ENCODE measurements at regions not wholly inside any gene's neighbourhood (a gene's known extent, or its start where the extent isn't known, plus 50 kb on each side); places are given as distances from the start of the nearest gene placed in this dataset.
"Not testable (repeated sequence)": the region's sequence is repeated elsewhere in the genome, so short reads cannot be mapped to it uniquely, and the experiment has no call there.

DNA sequence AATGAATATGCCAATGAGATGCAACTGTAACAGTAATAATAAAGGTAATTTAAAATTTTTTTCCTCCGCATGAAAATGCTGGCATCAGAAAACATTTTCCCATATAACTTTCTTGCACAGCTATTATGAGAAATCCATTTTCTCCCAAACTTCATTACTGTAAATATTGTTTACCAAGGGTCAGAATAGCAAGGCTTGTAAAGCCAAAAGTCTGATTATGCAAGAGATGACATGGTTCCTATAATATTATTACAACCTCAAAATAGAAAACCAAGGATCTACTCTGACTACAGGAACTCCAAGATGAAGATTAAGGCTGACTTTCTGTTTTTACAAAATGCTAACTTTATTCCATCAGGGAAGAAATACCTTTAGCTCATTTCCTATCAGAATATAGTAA lies 162.7 kb upstream of the CDK1 start:
- DNase-seq (ENCODE audit: low read depth): no peak

DNA sequence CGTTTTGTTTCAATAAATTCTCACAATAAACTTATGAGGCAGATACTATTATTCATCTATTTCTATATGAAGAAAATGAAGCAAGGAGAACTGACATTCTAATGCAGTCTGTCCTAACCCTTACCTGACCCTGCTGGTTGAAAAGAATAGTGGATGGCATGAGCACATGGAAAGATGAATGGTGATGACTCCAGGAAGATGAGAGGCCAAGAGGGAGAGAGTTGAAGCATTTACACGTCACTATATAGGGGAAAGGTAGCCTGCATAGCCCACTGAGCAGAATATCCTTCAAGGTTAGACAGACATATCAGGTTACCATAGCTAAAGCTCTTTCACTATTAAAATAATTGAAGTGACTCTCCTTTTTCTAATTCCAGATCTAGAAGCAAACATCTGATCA lies 163.9 kb upstream of the CDK1 start:
- no peak for DNase-seq (ENCODE audit: low read depth)

DNA sequence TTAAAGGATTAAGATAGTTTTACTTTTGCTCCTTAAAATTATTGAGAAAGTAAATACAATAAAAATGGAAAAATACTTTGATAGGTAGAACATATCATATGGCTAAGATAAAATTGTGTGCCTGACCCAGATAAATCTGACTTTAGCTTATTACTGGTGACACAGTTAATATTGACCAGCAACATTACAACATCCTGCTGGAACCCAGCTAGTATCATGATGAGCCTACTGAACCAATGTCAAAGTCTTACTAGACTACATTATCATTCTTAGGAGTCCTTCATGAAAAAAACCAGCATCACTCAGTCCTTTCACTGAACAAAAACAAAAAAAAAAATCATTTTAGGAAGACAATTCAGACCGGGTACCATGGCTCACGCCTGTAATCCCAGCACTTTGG lies 164.8 kb upstream of the CDK1 start:
- DNase-seq (ENCODE audit: low read depth): no peak

DNA sequence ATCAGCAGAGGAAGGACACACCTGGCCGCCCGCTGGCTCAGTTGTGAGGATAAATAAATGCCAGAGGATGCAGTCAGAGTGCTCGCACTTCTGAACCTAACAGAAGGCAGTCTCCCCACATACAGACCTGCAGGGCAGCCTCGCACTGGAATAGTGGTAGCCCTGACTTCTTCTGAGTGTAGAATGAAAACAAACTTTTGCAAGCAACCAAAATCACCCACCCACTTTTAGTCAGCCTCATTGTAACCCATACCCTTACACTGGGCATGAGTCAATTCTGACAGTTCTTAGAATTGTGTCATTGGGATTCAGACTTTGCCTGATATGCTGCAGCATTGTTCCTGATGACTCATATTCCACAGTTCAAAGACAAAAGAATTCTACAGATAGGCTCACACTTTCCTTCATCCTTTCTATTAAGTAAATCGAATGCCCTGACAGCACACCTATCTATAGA lies 167.0 kb upstream of the CDK1 start:
- DNase-seq (ENCODE audit: low read depth): no peak

DNA sequence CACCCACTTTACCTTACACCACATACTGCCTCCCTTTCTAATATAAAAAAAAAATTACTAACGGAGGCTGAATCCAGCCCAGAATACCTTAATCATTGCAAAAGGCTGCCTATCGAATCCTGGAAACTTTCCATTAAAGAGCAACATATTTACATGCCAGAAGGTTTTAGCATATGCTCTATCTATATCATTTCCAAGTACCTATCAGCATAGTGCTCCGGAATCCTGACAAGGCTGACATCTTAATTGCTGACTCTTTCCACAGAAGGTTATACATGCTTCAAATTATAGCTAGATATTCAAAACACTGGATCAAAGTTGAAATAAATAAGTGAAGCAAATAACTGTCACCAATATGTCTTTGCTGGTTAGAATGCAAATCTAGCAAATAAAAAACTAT lies 170.9 kb upstream of the CDK1 start:
- DNase-seq (ENCODE audit: low read depth): no peak

GRCh38 chr10:60606343-60607080 lies 171.8 kb upstream of the CDK1 start:
- DNase-seq (ENCODE audit: low read depth): no peak

- no peak for DNase-seq (ENCODE audit: low read depth)
These were observed 172.8 kb upstream of the CDK1 start for GRCh38 chr10:60605476-60605875.

DNA sequence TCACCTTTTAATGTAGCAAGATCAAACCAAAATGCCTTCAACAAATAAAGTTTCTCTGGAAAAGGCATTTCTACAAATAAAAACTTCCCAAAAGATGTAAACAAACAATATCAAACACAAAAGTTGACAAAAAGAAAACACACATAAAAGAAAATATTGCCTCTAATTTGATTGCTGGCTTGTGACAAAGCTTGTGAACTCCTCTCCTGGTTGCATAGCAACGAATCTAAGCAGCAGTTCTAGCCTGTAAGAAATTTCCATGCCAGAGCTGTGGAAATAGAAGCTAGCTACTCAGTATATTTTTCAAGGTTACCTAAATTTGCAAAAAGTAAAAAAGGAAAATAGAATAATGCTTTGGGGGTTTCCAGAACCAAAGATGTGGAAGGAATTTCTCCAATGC lies 173.9 kb upstream of the CDK1 start:
- DNase-seq (ENCODE audit: low read depth): no peak

- no peak for DNase-seq (ENCODE audit: low read depth)
These were observed 180.8 kb upstream of the CDK1 start for GRCh38 chr10:60597513-60597912.

DNA sequence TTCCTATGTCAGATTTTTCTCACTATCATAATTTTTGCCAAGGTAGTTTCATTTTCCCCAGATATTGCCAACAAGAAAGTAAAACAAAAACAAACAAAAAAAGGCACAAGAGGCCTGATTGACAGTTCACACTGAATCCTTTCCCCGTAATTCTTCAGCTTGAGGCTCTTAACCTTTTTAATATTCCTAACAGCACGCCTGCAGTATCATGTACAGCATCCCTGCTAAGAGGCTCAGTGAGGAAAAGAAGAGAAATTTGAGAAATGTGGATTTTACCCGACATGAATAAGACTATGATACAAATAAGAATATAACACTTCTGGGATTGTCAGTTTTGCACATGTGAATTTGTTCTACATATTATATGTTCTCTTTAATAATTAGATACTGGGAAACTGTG lies 182.4 kb upstream of the CDK1 start:
- no peak for DNase-seq (ENCODE audit: low read depth)

DNA sequence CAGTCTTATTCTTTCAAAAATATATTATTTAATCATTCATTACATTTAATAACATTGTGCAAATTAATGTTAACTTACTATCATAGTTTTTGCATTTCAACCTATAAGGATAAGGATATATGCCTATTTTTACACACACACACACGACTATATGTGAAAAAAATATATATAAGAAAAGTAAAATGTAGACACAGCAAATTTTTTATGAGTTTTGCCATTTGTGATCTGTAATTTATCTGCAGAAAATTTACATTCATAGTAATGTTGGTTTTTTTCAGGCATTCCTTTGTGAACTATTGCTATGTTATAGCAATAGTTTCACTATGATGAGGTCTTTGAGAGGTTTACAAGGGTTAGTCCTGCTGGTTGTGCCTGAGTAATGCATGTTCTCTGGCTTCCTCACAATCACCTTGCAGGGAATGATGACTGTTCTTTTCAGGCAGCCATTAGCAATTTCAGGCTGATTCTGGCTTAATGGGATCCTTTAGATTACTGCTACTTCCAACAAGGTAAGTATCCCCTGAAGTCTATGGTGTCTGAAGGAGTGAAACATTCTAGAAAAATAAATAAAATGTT lies 183.7 kb upstream of the CDK1 start:
- no peak for DNase-seq (ENCODE audit: low read depth)

DNA sequence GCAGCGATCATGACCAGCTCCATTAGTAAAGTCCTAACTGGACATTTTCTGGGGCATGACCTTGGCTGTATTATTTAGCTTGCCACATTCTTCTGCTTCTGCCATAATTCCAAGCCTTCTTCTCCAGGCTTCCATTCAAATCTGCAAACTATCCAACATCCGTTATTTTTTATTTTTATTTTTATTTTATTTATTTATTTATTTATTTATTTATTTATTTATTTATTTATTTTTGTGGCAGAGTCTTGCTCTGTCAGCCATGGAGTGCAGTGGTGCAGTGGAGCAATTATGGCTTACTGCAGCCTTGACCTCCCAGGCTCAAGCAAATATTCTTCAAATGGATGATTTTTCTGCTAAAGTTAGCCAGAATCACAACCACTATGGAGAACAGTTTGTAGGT lies 187.2 kb upstream of the CDK1 start:
- DNase-seq (ENCODE audit: low read depth): no peak

- no peak for DNase-seq (ENCODE audit: low read depth)
These were observed 188.9 kb upstream of the CDK1 start for GRCh38 chr10:60589376-60589775.

GRCh38 chr10:60581782-60582181 lies 192.1 kb upstream of the ANK3 start:
- not testable (repeated sequence) for DNase-seq (ENCODE audit: low read depth)

- no peak for DNase-seq (ENCODE audit: low read depth)
These were observed 188.5 kb upstream of the ANK3 start for GRCh38 chr10:60578217-60578616.

GRCh38 chr10:60576130-60577069 lies 186.7 kb upstream of the ANK3 start:
- DNase-seq (ENCODE audit: low read depth): no peak

GRCh38 chr10:60575105-60575504 lies 185.4 kb upstream of the ANK3 start:
- DNase-seq (ENCODE audit: low read depth): no peak

- DNase-seq (ENCODE audit: low read depth): no peak
These were observed 184.7 kb upstream of the ANK3 start for GRCh38 chr10:60574388-60574787.

- DNase-seq (ENCODE audit: low read depth): peak; percentile 37
These were observed 183.7 kb upstream of the ANK3 start for GRCh38 chr10:60573336-60573735.

- no peak for DNase-seq (ENCODE audit: low read depth)
These were observed 183.0 kb upstream of the ANK3 start for GRCh38 chr10:60572511-60573194.

- no peak for DNase-seq (ENCODE audit: low read depth)
These were observed 181.2 kb upstream of the ANK3 start for GRCh38 chr10:60570896-60571295.

DNA sequence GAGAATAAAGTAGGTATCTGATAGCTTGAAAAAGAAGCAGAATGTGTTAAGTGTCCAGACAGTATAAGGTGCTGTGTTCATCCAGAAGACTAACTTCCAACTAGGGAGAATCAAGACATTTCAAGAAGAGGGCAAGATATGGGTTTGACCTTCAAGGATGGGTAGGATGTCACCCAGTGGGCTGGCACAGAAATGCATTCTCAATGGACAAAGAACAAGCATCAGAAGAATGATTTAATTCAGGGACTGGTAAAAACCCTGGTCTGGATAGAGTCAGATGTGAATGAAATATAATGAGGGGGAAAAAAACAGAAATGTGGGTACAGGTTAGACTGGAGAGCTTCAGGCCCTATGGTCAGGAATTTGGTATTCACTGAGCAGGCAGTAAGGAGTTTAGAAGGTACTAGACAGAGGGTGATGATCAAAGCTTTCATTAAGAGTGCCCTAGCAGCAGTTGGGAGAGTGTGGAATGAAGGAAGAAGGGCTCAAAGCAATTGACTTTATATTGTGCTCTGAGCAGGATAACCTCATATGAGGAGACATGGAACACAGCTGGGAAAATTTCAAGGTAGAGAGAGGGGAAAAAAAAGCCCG lies 180.7 kb upstream of the ANK3 start:
- no peak for DNase-seq (ENCODE audit: low read depth)
